C4-2B (cell line): ENCODE measurements at regions not wholly inside any gene's neighbourhood (a gene's known extent, or its start where the extent isn't known, plus 50 kb on each side); places are given as distances from the start of the nearest gene placed in this dataset.

Experiments
- H3K27ac ChIP-seq: fragments of 450-650 bp; 2 replicates; pipeline ENCODE4 v1.5.1; 2017
- ZFX ChIP-seq: fragments of 450-650 bp; IDR thresholded peaks from 2 replicates; pipeline ENCODE4 v1.6.1; 2017
- TF ChIP-seq, protein P1 (sequence below): fragments of 450-650 bp; conservative IDR thresholded peaks from 2 replicates; pipeline ENCODE4 v1.5.1; 2017; ENCODE audit warnings: mild to moderate bottlenecking

DNA sequence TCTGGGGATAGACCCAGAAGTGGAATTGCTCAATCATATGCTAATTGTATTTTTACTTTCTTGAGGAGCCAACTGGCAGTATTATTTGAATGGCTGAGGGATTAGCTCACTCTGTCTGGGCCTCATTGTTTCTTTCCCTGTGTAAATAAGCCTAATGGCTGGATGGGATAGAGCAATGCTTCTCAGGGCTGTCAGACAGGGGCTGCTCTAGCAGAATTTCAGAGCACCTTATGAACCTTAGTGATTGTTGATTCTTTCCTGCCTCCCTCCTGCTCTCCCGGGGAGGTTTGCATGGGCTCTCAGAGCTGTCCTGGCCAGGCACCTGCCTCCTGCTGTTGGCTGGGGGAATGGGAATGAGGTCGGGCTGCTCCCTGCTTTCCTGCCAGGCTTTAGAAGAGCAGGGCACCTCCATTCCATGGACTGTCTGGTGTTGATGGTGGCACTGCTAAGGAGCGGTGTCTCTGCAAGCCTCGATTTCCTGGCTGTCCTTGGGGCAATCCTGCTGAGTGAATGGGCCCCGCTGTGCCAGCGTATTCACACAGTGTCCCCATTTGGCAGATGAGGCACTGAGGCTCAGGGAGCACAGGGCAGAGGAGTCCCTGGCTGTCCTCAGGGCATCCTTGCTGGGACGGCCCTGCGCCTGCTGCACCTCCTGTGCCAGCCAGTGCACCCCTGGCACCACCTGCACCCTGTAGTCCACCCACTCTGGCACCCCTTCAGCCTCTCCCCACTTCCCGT, 468.2 kb upstream of the HS6ST1 start:
- TF ChIP-seq, protein P1, sequence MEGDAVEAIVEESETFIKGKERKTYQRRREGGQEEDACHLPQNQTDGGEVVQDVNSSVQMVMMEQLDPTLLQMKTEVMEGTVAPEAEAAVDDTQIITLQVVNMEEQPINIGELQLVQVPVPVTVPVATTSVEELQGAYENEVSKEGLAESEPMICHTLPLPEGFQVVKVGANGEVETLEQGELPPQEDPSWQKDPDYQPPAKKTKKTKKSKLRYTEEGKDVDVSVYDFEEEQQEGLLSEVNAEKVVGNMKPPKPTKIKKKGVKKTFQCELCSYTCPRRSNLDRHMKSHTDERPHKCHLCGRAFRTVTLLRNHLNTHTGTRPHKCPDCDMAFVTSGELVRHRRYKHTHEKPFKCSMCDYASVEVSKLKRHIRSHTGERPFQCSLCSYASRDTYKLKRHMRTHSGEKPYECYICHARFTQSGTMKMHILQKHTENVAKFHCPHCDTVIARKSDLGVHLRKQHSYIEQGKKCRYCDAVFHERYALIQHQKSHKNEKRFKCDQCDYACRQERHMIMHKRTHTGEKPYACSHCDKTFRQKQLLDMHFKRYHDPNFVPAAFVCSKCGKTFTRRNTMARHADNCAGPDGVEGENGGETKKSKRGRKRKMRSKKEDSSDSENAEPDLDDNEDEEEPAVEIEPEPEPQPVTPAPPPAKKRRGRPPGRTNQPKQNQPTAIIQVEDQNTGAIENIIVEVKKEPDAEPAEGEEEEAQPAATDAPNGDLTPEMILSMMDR = no peak
- no peak for TF ChIP-seq ZFX
- no peak overlapping the region for H3K27ac ChIP-seq

DNA sequence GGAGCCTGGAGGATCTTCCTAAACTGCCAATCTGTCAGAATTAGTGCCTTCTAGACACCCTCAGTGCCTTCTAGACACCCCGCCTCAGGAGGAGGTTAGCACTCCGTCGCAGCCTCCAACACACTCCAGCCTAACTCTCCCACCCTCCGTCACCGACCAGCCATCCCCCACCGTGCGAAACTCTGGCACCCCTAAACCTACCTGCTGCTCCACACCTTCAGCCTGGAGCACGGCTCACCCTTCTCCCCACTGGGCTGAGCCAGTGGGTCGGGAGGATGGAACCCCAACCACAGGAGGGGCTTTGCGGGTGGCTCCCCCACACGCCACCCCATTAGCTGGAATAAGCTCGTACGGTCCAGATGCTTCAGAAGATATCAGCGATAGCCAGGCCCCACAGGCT, 468.9 kb upstream of the HS6ST1 start:
- no peak overlapping the region for H3K27ac ChIP-seq
- no peak for TF ChIP-seq ZFX
- TF ChIP-seq, protein P1 = no peak

DNA sequence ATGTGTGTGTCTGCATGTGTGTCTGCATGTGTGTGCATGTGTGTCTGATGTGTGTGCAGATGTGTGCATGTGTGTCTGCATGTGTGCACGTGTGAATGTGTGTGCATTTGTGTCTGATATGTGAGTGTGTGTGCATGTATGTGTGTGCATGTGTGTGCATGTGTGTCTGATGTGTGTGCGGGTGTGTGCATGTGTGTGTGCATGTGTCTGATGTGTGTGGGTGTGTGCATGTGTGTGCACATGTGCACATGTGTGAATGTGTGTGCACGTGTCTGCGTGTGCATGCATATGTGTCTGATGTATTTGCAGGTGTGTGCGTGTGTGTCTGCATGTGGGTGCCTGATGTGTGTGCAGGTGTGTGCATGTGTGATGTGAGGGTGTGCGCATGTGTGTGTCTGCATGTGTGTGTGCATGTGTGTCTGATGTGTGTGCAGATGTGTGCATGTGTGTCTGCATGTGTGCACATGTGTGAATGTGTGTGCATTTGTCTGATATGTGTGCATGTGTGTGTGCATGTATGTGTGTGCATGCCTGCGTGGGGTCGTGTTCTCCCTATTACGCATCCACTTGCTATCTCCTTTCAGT, 470.1 kb upstream of the HS6ST1 start:
- no peak overlapping the region for H3K27ac ChIP-seq
- TF ChIP-seq ZFX = no peak
- TF ChIP-seq, protein P1 = no peak

GRCh38 chr2:128789221-128789620, 470.6 kb upstream of the HS6ST1 start:
- TF ChIP-seq, protein P1 = no peak
- TF ChIP-seq ZFX = no peak
- H3K27ac ChIP-seq = no peak overlapping the region

GRCh38 chr2:128789776-128790455, 471.2 kb upstream of the HS6ST1 start:
- TF ChIP-seq, protein P1 = no peak
- TF ChIP-seq ZFX = no peak

GRCh38 chr2:128790541-128791001, 471.9 kb upstream of the HS6ST1 start:
- no peak for TF ChIP-seq ZFX
- TF ChIP-seq, protein P1 = no peak
- no peak overlapping the region for H3K27ac ChIP-seq

More at GRCh38 chr2:128789776-128790455, 471.2 kb upstream of the HS6ST1 start:
- no peak overlapping the region for H3K27ac ChIP-seq
